B cell (primary cell): ENCODE measurements at regions not wholly inside any gene's neighbourhood (a gene's known extent, or its start where the extent isn't known, plus 50 kb on each side); places are given as distances from the start of the nearest gene placed in this dataset.

Experiments
- ATAC-seq: fragments of 200-7000 bp; cut with Tn5 transposase; one replicate; pipeline ENCODE4 v1.10.0; 2021; ENCODE audit warnings: low read depth, mild to moderate bottlenecking, moderate number of reproducible peaks, moderate library complexity
- CTCF ChIA-PET: fragments of 350-600 bp; sonication (Branson Sonifier 250); formaldehyde crosslinking; loops from one replicate; lab custom pipeline; 2021; ENCODE audit warnings: antibody characterized with exemption, inconsistent platforms; lab: Charles Lee
- POLR2A ChIA-PET: fragments of 350-600 bp; sonication (Branson Sonifier 250); formaldehyde crosslinking; loops from one replicate; lab custom pipeline; 2021; ENCODE audit warnings: antibody characterized with exemption; lab: Charles Lee
- DNase-seq: peaks from one replicate; pipeline ENCODE4 v3.0.0; 2013
- H2AFZ ChIP-seq: 2 replicates; pipeline ENCODE4 v1.6.1; 2012; ENCODE audit warnings: mild to moderate bottlenecking, low read depth, low read length; ENCODE audit not compliant: insufficient read depth, poor library complexity, severe bottlenecking
- H3K27ac ChIP-seq, 2 donors: 1 replicate in 1 of 2; 2 replicates in 1 of 2; pipeline ENCODE4 v1.5.1; 2012 to 2013; ENCODE audit warnings: low read length in 2 of 2, mild to moderate bottlenecking in 2 of 2, moderate library complexity in 1 of 2
- H3K27me3 ChIP-seq, 4 experiments: fragments of 200-600 bp in 1 of 4; sonication (generic) in 1 of 4; replicated peaks in 1 of 4; 1 replicate in 2 of 4; 2 replicates in 2 of 4; pipeline versions ENCODE4 v1.6.1 to v1.7.0; 2013 to 2016; ENCODE audit warnings: low read length in 3 of 4, mild to moderate bottlenecking in 2 of 4, mixed read lengths in 1 of 4, moderate library complexity in 1 of 4; ENCODE audit not compliant: insufficient read depth in 4 of 4, control insufficient read depth in 3 of 4; ENCODE audit errors: control extremely low read depth in 1 of 4
- H3K36me3 ChIP-seq, 2 experiments: replicated peaks in 1 of 2; 1 replicate in 1 of 2; 2 replicates in 1 of 2; pipeline versions ENCODE4 v1.6.1 to v1.7.1; 2013; ENCODE audit warnings: low read length in 1 of 2; ENCODE audit not compliant: insufficient read depth in 2 of 2, control insufficient read depth in 1 of 2; ENCODE audit errors: control extremely low read depth in 1 of 2, extremely low read depth in 1 of 2
- H3K4me1 ChIP-seq, 2 donors: fragments of 200-600 bp in 1 of 2; sonication (generic) in 1 of 2; 1 replicate in 1 of 2; 2 replicates in 1 of 2; pipeline versions ENCODE4 v1.5.1 to v1.6.1; 2013 to 2017; ENCODE audit warnings: low read length in 2 of 2; ENCODE audit not compliant: control insufficient read depth in 2 of 2, insufficient read depth in 2 of 2
- H3K4me2 ChIP-seq: replicated peaks from 2 replicates; pipeline ENCODE3; 2012; ENCODE audit warnings: mild to moderate bottlenecking, low read depth, low read length; ENCODE audit not compliant: poor library complexity, severe bottlenecking
- H3K4me3 ChIP-seq, 5 experiments: fragments of 200-600 bp in 1 of 5; sonication (generic) in 1 of 5; 1 replicate in 3 of 5; 2 replicates in 2 of 5; pipeline versions ENCODE4 v1.5.1 to v1.7.0; 2011 to 2016; ENCODE audit warnings: low read length in 4 of 5, mild to moderate bottlenecking in 4 of 5, low read depth in 2 of 5, control low read depth in 1 of 5, moderate library complexity in 1 of 5; ENCODE audit not compliant: insufficient read depth in 1 of 5; ENCODE audit errors: control extremely low read depth in 1 of 5, extremely low read depth in 1 of 5
- H3K79me2 ChIP-seq: fragments of 200-600 bp; sonication (generic); one replicate; pipeline ENCODE4 v1.6.0; 2016; ENCODE audit warnings: low read length; ENCODE audit not compliant: control insufficient read depth, insufficient read depth
- H3K9ac ChIP-seq: fragments of 200-600 bp; sonication (generic); 2 replicates; pipeline ENCODE4 v1.6.1; 2017; ENCODE audit warnings: mild to moderate bottlenecking, low read length, moderate library complexity
- H3K9me3 ChIP-seq, 3 donors: one replicate each; pipeline versions ENCODE4 v1.6.1 to v1.7.1; 2013; ENCODE audit warnings: low read length in 2 of 3; ENCODE audit not compliant: control insufficient read depth in 2 of 3, insufficient read depth in 1 of 3; ENCODE audit errors: control extremely low read depth in 1 of 3
- H4K20me1 ChIP-seq: 2 replicates; pipeline ENCODE4 v1.6.0; 2012; ENCODE audit warnings: mild to moderate bottlenecking, low read length; ENCODE audit not compliant: insufficient read depth, control insufficient read depth, poor library complexity, severe bottlenecking
- H3K27ac Mint-ChIP-seq: one replicate; pipeline ENCODE4 v1.8.0; 2021; ENCODE audit warnings: mixed read lengths
- H3K27me3 Mint-ChIP-seq: one replicate; pipeline ENCODE4 v1.8.0; 2021; ENCODE audit warnings: mixed read lengths
- H3K4me1 Mint-ChIP-seq: one replicate; pipeline ENCODE4 v1.8.0; 2021; ENCODE audit warnings: mixed read lengths
- H3K4me3 Mint-ChIP-seq: one replicate; pipeline ENCODE4 v1.8.0; 2021; ENCODE audit warnings: mixed read lengths
- H3K9me3 Mint-ChIP-seq: one replicate; pipeline ENCODE4 v1.8.0; 2022; ENCODE audit warnings: mixed read lengths; ENCODE audit not compliant: insufficient read depth
- CTCF ChIP-seq: fragments of 200-600 bp; IDR thresholded peaks from one replicate; pipeline ENCODE4 v1.8.0; 2022; ENCODE audit warnings: antibody characterized with exemption, mild to moderate bottlenecking
- EZH2 ChIP-seq: IDR thresholded peaks from 2 replicates; pipeline ENCODE4 v1.6.1; 2012; ENCODE audit warnings: borderline replicate concordance, low read depth, mild to moderate bottlenecking, moderate library complexity, low read length; ENCODE audit not compliant: insufficient read depth, poor library complexity, severe bottlenecking
- WGBS: methylation state at CpG from one replicate; pipeline ENCODE4 v1.1.5; 2013; ENCODE audit warnings: missing lambda C conversion rate; ENCODE audit not compliant: insufficient coverage; 5-methylcytosine and 5-hydroxymethylcytosine counted together
- intact Hi-C: fragments of 100-400 bp; cut with micrococcal nuclease; formaldehyde crosslinking; loops from one replicate; pipeline ENCODE4 v1.10.0; 2022

GRCh38 chr3:71931922-71932321 lies 147.0 kb upstream of the PROK2 start:
- H2AFZ ChIP-seq = no peak overlapping the region
- no peak overlapping the region for H3K4me2 ChIP-seq
- H3K9me3 ChIP-seq = peaks cover 0 to 4% (median 0%) of the 10 kb centered on the region in 3 donors
- H3K79me2 ChIP-seq = no peaks in the 10 kb centered on the region
- no peaks in the 10 kb centered on the region for H3K9me3 Mint-ChIP-seq
- no peak overlapping the region for H3K4me3 Mint-ChIP-seq
- H3K4me1 ChIP-seq = peaks cover 9 to 10% of the 10 kb centered on the region in 2 donors
- intact Hi-C loops = no loop called here
- DNase-seq (peak; percentile 50), ATAC-seq (peak; percentile 36)
- H4K20me1 ChIP-seq = no peaks in the 10 kb centered on the region
- no peak overlapping the region for H3K4me3 ChIP-seq
- no peaks in the 10 kb centered on the region for H3K36me3 ChIP-seq
- no peak overlapping the region for H3K27ac Mint-ChIP-seq
- H3K9ac ChIP-seq = no peak overlapping the region
- WGBS = no CpG with 5 or more reads among the region's 5 CpGs
- peaks cover 9% of the 10 kb centered on the region for H3K4me1 Mint-ChIP-seq
- H3K27me3 Mint-ChIP-seq = peaks cover 52% of the 10 kb centered on the region
- CTCF ChIA-PET = interaction anchor here (1.5 to 1.8 kb wide), 2 partner anchors 56 to 890 kb away, joined by 5 to 6 read pairs; no protein-coding TSS in a partner anchor
- POLR2A ChIA-PET = no interaction called here
- no peak overlapping the region for H3K27ac ChIP-seq
- peaks cover 0 to 34% (median 3%) of the 10 kb centered on the region in 4 experiments for H3K27me3 ChIP-seq
- TF ChIP-seq CTCF (no peak), EZH2 (no peak)

- Mint-ChIP-seq H3K27me3 (peaks cover 64% of the 10 kb centered on the region), H3K9me3 (no peaks in the 10 kb centered on the region), H3K4me3 (no peak overlapping the region), H3K27ac (no peak overlapping the region), H3K4me1 (peaks cover 16% of the 10 kb centered on the region)
- peak; percentile 12 for TF ChIP-seq CTCF
- TF ChIP-seq EZH2 = no peak
- Histone ChIP-seq H3K9me3 (no peaks in the 10 kb centered on the region), H3K9ac (no peak overlapping the region), H4K20me1 (no peaks in the 10 kb centered on the region), H3K27ac (no peak overlapping the region), H3K4me2 (no peak overlapping the region), H3K79me2 (no peaks in the 10 kb centered on the region), H3K27me3 (peaks cover 0 to 35% (median 6%) of the 10 kb centered on the region in 4 experiments), H3K4me1 (peaks cover 9 to 16% of the 10 kb centered on the region in 2 donors), H3K36me3 (no peaks in the 10 kb centered on the region), H2AFZ (no peak overlapping the region), H3K4me3 (no peak overlapping the region)
- CTCF ChIA-PET = interaction anchor here (1.1 to 1.5 kb wide), 4 partner anchors 11 to 891 kb away, joined by 3 to 6 read pairs (median 4); no protein-coding TSS in a partner anchor
- no peak for ATAC-seq
- WGBS = 76% methylated on average over 8 of the region's 10 CpGs
- peak; percentile 34 for DNase-seq
- intact Hi-C loops = no loop called here
- POLR2A ChIA-PET = no interaction called here
These were observed 145.4 kb upstream of the PROK2 start for GRCh38 chr3:71930056-71930991.
